A204.1 (cell line): ENCODE measurements at regions not wholly inside any gene's neighbourhood (a gene's known extent, or its start where the extent isn't known, plus 50 kb on each side); places are given as distances from the start of the nearest gene placed in this dataset.

Experiments used
- FAIRE-seq: peaks from 2 replicates; lab custom pipeline; 2012; peaks lifted over from hg19 to GRCh38; lab: Jason Lieb, UNC

DNA sequence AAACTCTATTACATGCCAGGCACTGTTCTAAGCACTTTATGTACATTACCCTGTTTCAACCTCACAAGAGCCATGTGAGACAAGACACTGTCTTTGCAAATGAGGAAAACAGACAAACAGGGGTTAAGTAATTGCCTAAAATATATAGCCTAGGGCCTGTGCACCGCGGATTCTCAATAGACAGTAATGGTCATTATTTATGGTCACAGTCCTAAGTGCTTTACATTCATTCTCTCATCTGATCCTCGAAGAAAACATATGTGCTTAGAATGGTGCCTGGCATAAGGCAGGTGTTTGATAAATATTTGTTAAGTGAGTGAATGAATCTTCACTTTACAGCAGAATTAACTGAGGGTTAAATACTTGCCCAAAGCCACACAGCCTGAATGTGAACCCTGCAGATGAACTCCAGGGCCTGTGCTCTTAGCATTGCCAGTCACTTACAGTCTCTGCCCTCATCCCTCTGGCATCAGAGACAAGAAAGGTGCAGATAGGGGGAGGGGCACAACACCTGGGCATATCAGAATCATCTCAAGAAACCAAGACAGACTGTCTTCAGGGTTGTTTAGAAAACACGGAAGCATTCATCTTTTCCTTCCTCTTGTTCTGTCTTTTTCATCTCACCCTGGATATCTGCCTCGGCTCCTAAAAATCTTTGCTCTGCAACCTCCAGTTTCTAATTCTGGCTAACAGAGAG lies 92.8 kb upstream of the SASH1 start:
- no peak for FAIRE-seq

DNA sequence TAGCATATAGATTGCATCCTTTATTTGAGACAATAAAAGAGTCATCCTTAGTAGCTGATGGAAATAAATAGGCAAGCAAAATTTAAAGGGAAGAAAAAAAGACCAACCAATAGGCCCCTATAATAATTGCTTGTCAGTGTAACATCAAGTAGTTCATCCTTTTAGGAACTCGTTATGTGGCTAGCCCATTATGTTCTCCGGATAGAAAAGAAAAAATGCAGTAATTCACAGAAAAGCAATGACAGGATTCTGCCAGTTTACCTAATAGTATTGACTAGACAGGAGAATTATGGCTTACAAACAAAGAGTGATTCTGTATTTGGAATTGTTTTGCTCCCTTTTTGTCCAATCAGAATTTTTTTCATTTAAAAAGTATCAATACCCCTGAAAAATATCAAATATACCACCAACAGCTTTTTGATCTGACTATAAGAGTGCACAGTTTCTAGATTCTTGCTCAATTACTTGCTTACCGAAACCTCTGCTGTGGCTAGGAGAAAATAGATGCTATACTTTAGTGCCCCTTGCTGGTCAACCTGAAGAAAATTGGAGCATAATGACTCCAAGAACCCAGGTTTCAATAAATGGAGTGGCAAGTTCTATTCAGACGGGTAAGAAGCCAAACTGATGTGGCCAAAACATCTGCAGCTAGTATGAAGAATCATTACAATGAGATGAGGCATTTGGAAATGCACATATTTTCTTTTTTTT lies 91.5 kb upstream of the SASH1 start:
- no peak for FAIRE-seq

DNA sequence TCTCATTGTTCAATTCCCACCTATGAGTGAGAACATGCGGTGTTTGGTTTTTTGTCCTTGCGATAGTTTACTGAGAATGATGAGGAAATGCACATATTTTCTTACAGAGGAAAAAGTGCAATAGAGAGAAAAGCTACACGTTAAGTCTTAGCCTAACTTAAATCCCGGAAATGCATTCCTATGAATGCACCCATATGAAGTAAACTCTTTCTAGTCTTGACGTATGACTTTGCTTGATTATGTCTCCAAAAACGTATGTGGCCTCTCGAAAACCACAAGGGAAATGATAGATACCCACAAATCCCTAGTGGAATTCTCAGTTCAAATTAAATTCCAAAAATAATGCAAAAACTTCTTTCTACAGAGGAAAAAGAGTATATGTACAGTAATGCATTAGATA lies 90.7 kb upstream of the SASH1 start:
- no peak for FAIRE-seq

DNA sequence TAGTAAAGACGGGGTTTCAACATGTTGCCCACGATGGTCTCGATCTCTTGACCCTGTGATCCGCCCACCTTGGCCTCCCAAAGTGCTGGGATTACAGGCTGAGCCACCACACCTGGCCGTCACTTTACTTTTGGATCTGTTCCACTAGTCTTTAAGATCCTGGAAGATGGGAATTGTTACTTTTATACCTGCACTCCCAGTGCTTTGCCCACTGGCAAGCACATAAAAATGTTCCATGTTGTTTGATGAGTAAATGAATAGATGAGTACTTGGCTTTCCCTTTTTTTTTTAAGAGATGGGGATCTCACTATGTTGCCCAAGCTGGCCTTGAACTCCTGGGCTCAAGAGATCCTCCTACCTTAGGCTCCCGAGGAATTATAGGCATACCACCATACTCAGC lies 84.8 kb upstream of the SASH1 start:
- no peak for FAIRE-seq

- no peak for FAIRE-seq
These were observed 83.8 kb upstream of the SASH1 start for GRCh38 chr6:148258868-148259267.

DNA sequence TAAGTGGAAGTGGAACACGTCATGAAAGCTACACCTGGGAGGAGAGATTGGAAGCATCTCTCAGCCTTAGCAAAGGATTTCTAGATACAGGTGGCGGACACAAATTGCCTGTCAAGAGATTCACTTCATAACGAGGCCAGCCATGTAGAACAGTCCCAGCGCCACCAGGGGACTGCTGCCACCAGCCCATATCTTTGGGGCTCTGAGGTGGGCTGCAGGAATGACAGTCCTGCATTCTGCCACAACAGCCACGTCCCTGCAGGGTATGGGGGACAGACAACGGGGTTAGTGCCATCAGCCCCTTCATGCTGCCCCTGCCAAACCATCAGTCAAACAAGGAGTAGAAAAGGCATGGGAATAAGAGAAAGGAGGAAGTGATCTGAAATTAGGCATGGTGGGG lies 81.2 kb upstream of the SASH1 start:
- no peak for FAIRE-seq

DNA sequence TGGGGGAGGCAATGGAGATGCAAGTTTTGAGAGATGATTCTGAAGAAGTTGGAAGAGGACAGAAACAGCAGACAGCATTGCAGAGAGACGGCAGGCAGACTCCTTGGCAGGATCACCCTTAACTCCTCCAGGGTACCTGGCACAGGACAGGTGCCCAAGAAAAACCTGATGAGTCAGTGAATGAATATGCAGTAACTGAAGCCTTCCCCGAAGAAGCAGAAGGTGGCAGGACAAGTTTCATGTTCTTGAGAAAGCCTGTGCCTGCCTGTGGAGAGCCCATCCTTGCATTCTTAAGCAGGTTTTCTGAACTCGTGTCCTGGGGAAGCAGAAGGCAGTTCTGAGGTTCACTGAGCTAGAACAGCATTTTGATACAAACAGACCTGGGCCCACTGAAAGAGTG lies 79.6 kb upstream of the SASH1 start:
- FAIRE-seq = no peak

- FAIRE-seq = no peak
These were observed 78.7 kb upstream of the SASH1 start for GRCh38 chr6:148263961-148264360.

DNA sequence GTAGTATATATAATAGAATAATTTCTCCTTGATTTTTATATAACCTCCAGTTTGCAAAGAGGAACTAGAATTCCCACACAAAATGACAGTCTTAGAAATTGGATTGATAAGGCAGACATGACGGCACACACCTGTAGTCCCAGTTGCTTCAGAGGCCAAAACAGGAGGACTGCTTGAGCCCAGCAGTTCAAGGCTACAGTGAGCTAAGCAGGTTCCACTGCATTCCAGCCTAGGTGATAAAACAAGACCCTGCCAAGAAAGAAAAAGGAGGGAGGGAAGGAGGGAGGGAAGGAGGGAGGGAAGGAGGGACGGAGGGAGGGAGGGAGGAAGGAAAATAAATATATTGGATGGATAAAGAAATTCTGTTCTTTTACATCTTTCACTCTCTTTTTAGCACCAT lies 77.6 kb upstream of the SASH1 start:
- FAIRE-seq = no peak

GRCh38 chr6:148269386-148269785 lies 73.3 kb upstream of the SASH1 start:
- no peak for FAIRE-seq

- no peak for FAIRE-seq
These were observed 70.8 kb upstream of the SASH1 start for GRCh38 chr6:148271711-148272439.

DNA sequence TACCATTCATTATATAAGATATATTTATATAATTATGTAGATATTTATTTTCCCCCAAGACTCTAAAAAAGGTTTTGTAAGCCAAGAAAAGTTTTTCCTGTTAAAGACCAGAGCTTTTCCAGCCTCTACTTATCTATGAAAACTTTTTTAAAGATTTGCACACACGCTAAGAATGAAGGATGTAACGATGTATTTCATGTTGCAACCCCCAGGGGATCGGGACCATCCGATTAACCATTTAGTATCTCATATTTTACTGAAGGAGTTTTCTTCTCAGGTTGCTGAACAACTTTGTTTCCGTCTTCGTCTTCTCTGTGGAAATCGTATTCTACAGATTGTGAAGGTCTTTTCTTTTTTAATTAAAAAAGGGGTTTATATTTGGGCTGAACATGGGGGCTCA lies 70.0 kb upstream of the SASH1 start:
- FAIRE-seq = no peak

DNA sequence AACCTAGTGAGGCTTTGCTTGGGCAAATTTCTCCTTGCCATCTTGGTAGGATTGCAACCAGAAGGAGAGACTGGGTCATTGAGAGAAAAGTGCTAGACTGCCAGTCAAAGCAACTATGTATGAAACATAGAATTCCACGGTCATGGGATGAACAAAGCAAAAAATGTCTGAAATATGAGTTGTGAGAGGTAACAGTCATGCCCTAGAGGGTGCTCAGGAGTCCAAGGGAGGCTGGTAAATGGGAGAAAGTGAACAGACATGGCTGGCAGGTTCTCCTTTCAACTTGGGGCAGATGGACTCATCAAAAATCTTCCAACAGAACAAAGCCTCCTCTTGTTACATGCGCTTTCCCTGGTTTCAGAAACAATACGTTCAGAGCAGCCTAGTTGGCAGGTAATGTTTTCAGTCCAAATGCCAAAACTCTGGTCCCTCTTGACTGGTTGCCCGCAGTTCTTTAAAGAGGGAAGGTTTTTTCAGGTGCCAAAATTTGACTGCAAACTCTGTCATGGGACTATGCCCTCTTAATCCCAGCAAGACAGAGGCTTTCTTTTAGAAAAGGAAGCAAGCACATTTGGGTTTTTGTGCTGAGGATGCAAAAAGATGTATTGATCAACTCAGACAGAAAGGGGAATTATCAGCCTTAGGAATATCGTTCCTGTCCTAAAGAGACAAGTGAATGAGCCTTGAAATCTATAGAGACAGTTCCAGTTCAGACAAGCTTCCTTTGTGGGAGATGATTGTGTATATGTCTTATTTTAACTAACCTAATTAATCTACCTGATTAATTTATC lies 68.5 kb upstream of the SASH1 start:
- FAIRE-seq = no peak

DNA sequence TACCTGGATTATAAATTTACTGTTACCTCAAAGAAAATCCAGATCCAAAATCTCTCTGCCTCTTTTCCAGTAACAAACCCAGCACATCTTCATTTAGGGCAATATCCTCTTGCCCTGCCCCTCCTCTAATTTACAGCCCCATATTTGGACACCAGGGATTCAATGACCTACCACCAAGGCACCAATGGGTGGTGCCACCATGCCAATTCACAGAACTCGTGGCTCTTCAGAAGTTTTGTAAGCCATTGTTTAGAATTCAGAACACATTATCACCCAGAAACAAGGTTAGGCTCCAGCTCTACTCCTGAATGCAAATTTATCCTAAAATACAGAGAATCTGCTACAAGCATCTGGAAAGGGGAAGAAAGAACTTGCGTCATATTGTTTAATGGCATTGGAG lies 67.8 kb upstream of the SASH1 start:
- FAIRE-seq = no peak

DNA sequence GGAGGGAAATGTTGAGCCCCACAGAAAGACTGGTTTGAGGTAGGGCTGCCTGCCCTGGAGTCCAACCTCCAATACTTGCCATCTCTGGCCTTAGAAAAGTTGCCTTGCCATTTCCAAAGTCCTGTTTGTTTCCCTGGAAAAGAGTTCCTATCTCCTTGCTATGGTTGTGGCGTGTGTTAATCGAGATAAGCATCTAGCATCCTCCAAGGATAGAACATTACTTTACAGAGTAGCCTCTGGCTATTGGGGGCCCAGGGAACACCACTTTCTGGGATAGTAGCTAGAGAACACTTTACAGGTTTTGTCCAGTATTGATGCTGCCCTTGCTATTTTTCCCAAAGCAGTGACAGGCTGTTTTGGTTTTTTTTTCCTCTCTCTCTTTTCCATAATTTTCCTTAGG lies 57.4 kb upstream of the SASH1 start:
- no peak for FAIRE-seq

- no peak for FAIRE-seq
These were observed 56.1 kb upstream of the SASH1 start for GRCh38 chr6:148286563-148286962.

GRCh38 chr6:148287623-148288333 lies 54.9 kb upstream of the SASH1 start:
- no peak for FAIRE-seq

GRCh38 chr6:148288541-148288940 lies 54.1 kb upstream of the SASH1 start:
- no peak for FAIRE-seq

DNA sequence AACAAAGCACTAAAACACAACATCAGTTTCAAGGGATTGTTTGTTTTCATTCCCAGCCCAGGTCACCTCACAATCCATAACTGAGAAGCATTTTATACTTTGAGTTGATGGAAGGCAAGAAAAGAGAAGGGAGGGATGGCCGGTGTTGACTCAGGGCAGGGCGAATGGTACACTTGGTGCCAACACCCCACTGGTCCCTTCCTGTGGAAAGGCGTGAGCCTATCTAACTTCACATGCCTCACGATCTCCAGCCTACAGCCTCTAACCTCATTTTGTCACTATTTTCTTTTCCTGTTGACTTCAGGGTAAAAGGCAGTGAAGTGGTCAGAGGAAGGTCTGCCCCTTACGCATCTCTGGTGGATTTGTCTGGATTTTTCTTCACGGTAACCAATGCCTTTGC lies 53.5 kb upstream of the SASH1 start:
- FAIRE-seq = no peak

GRCh38 chr6:148291876-148292275 lies 50.8 kb upstream of the SASH1 start:
- no peak for FAIRE-seq
